Thoracic aorta (tissue), 2 donors: ENCODE measurements at regions not wholly inside any gene's neighbourhood (a gene's known extent, or its start where the extent isn't known, plus 50 kb on each side); places are given as distances from the start of the nearest gene placed in this dataset.

Source experiments
- ATAC-seq: fragments of 150-250 bp; one replicate; pipeline ENCODE4 v1.8.0; 2017; ENCODE audit warnings: low read depth; ENCODE audit not compliant: insufficient number of reproducible peaks, low FRiP score
- DNase-seq: peaks from one replicate; pipeline ENCODE4 v3.0.0-alpha.2; 2020; ENCODE audit warnings: low spot score
- H3K27ac ChIP-seq, 2 donors: fragments of 200-600 bp; sonication (generic); 1 replicate in 1 of 2; 2 replicates in 1 of 2; pipeline ENCODE4 v1.5.1; 2016; ENCODE audit warnings: mild to moderate bottlenecking in 2 of 2, moderate library complexity in 2 of 2
- H3K27me3 ChIP-seq: fragments of 200-600 bp; sonication (generic); replicated peaks from 2 replicates; pipeline ENCODE4 v1.6.0; 2016; ENCODE audit warnings: mild to moderate bottlenecking; ENCODE audit not compliant: insufficient read depth
- H3K36me3 ChIP-seq: fragments of 200-600 bp; sonication (generic); one replicate; pipeline ENCODE4 v1.5.1; 2016
- H3K4me1 ChIP-seq, 2 donors: fragments of 200-600 bp; sonication (generic); 1 replicate in 1 of 2; 2 replicates in 1 of 2; pipeline versions ENCODE4 v1.5.1 to v1.6.0; 2016; ENCODE audit warnings: low read depth in 2 of 2, mild to moderate bottlenecking in 1 of 2; ENCODE audit not compliant: control insufficient read depth in 1 of 2
- H3K4me3 ChIP-seq: fragments of 200-600 bp; sonication (generic); 2 replicates; pipeline ENCODE4 v1.5.1; 2016; ENCODE audit warnings: mild to moderate bottlenecking
- H3K9me3 ChIP-seq: fragments of 200-600 bp; sonication (generic); 2 replicates; pipeline ENCODE4 v1.5.1; 2016
- CTCF ChIP-seq: fragments of 200-600 bp; sonication (generic); IDR thresholded peaks from one replicate; pipeline ENCODE4 v1.5.1; 2019; ENCODE audit warnings: antibody characterized with exemption

GRCh38 chr16:85264752-85265151 is 152.5 kb upstream of the CIBAR2 start:
- Histone ChIP-seq H3K4me3 (no peak overlapping the region), H3K4me1 (no peaks in the 10 kb centered on the region), H3K27me3 (no peaks in the 10 kb centered on the region), H3K36me3 (no peaks in the 10 kb centered on the region), H3K27ac (no peak overlapping the region), H3K9me3 (no peaks in the 10 kb centered on the region)
- DNase-seq, result no peak
- ATAC-seq, result no peak
- TF ChIP-seq CTCF, result no peak

- H3K4me3 ChIP-seq, result no peak overlapping the region
- no peaks in the 10 kb centered on the region for H3K36me3 ChIP-seq
- TF ChIP-seq CTCF, result no peak
- H3K4me1 ChIP-seq, result no peaks in the 10 kb centered on the region
- DNase-seq (no peak), ATAC-seq (no peak)
- no peaks in the 10 kb centered on the region for H3K27me3 ChIP-seq
- H3K27ac ChIP-seq, result no peak overlapping the region
- no peaks in the 10 kb centered on the region for H3K9me3 ChIP-seq
These were observed 153.0 kb upstream of the CIBAR2 start for GRCh38 chr16:85265161-85265784.

GRCh38 chr16:85265810-85266209 is 153.5 kb upstream of the CIBAR2 start:
- H3K27me3 ChIP-seq, result no peaks in the 10 kb centered on the region
- no peak for DNase-seq

GRCh38 chr16:85266857-85267256 is 154.6 kb upstream of the CIBAR2 start:
- no peaks in the 10 kb centered on the region for H3K36me3 ChIP-seq
- no peak for ATAC-seq
- no peaks in the 10 kb centered on the region for H3K27me3 ChIP-seq
- no peak overlapping the region for H3K27ac ChIP-seq
- H3K4me3 ChIP-seq, result no peak overlapping the region
- DNase-seq, result no peak
- no peak for TF ChIP-seq CTCF
- H3K9me3 ChIP-seq, result no peaks in the 10 kb centered on the region
- no peaks in the 10 kb centered on the region for H3K4me1 ChIP-seq

More at GRCh38 chr16:85265810-85266209, 153.5 kb upstream of the CIBAR2 start:
- H3K27ac ChIP-seq, result no peak overlapping the region
- no peaks in the 10 kb centered on the region for H3K4me1 ChIP-seq
- no peak for ATAC-seq
- H3K4me3 ChIP-seq, result no peak overlapping the region
- TF ChIP-seq CTCF, result no peak
- H3K9me3 ChIP-seq, result no peaks in the 10 kb centered on the region
- H3K36me3 ChIP-seq, result no peaks in the 10 kb centered on the region

- Histone ChIP-seq H3K27ac (no peak overlapping the region), H3K9me3 (no peaks in the 10 kb centered on the region), H3K27me3 (no peaks in the 10 kb centered on the region), H3K36me3 (no peaks in the 10 kb centered on the region), H3K4me1 (no peaks in the 10 kb centered on the region), H3K4me3 (no peak overlapping the region)
- ATAC-seq (no peak), DNase-seq (no peak)
- no peak for TF ChIP-seq CTCF
These were observed 155.2 kb upstream of the CIBAR2 start for GRCh38 chr16:85267414-85267945.
